HCT116 (cell line): ENCODE measurements at regions not wholly inside any gene's neighbourhood (a gene's known extent, or its start where the extent isn't known, plus 50 kb on each side); places are given as distances from the start of the nearest gene placed in this dataset.

Experiments used
- ATAC-seq: fragments of 200-7000 bp; cut with Tn5 transposase; 2 replicates; pipeline ENCODE4 v1.9.1; 2020; ENCODE audit warnings: mild to moderate bottlenecking, moderate library complexity
- BruUV-seq: library from RNA; stranded (reverse); fragments of 400-500 nt; replicated peaks from 2 replicates; lab custom pipeline; 2021; lab: Mats Ljungman, UMichigan
- CTCF ChIA-PET: fragments of 300-600 bp; sonication (Branson Sonifier 250); formaldehyde crosslinking; loops from one replicate; lab custom pipeline; 2021; ENCODE audit warnings: antibody characterized with exemption; lab: Charles Lee
- POLR2A ChIA-PET: fragments of 300-600, 350-600 bp; sonication (Branson Sonifier 250); formaldehyde crosslinking; loops from one replicate; lab custom pipeline; 2021; ENCODE audit warnings: antibody characterized with exemption; lab: Charles Lee
- RAD21 ChIA-PET, 2 experiments: fragments of 300-600 bp; sonication (Branson Sonifier 250); formaldehyde crosslinking; loops; one replicate each; lab custom pipeline; 2023; ENCODE audit warnings: low total read pairs in 2 of 2; ENCODE audit not compliant: uncharacterized antibody in 2 of 2, unreplicated experiment in 2 of 2, low non-redundant PET in 1 of 2; lab: Charles Lee
- DNase-seq: peaks from one replicate; pipeline ENCODE4 v3.0.0-alpha.2; 2010; ENCODE audit warnings: low read depth, low spot score
- H2AFZ ChIP-seq: fragments of 200-600 bp; shearing (Covaris generic), sonication (generic); 2 replicates; pipeline ENCODE4 v1.6.1; 2017; ENCODE audit warnings: low read depth, mixed run types, mixed read lengths, antibody characterized with exemption, low read length; ENCODE audit not compliant: poor library complexity, severe bottlenecking
- H3K27ac ChIP-seq: 2 replicates; pipeline ENCODE4 v1.5.1; 2012; ENCODE audit warnings: low read depth, low read length
- H3K27me3 ChIP-seq: fragments of 200-600 bp; sonication (generic); 2 replicates; pipeline ENCODE4 v1.6.1; 2016; ENCODE audit warnings: mixed run types, low read length, mixed read lengths; ENCODE audit not compliant: insufficient read depth
- H3K36me3 ChIP-seq, 2 experiments: fragments of 200-500 bp in 1 of 2; fragments of 200-600 bp in 1 of 2; sonication (Bioruptor generic) in 1 of 2; sonication (generic) in 1 of 2; 2 replicates each; pipeline versions ENCODE4 v1.5.1 to v1.6.1; 2014 to 2016; ENCODE audit warnings: low read length in 2 of 2, inconsistent platforms in 1 of 2, mixed read lengths in 1 of 2, mixed run types in 1 of 2; ENCODE audit not compliant: insufficient read depth in 2 of 2, control insufficient read depth in 1 of 2
- H3K4me1 ChIP-seq, 2 experiments: fragments of 200-600 bp in 1 of 2; sonication (generic) in 1 of 2; 2 replicates each; pipeline versions ENCODE4 v1.5.1 to v1.6.1; 2012 to 2017; ENCODE audit warnings: low read length in 2 of 2, inconsistent platforms in 1 of 2, mild to moderate bottlenecking in 1 of 2, mixed read lengths in 1 of 2, mixed run types in 1 of 2, moderate library complexity in 1 of 2; ENCODE audit not compliant: insufficient read depth in 2 of 2, control insufficient read depth in 1 of 2
- H3K4me2 ChIP-seq: fragments of 200-600 bp; sonication (generic); 2 replicates; pipeline ENCODE4 v1.6.1; 2017; ENCODE audit warnings: mixed run types, low read length, mixed read lengths
- H3K4me3 ChIP-seq, 2 experiments: fragments of 200-600 bp in 1 of 2; sonication (generic) in 1 of 2; replicated peaks in 1 of 2; 2 replicates each; pipeline ENCODE4 v1.5.1; 2011 to 2016; ENCODE audit warnings: low read length in 2 of 2, control low read depth in 1 of 2, low read depth in 1 of 2, mild to moderate bottlenecking in 1 of 2, mixed read lengths in 1 of 2, mixed run types in 1 of 2
- H3K79me2 ChIP-seq: fragments of 200-600 bp; sonication (generic); 2 replicates; pipeline ENCODE4 v1.6.1; 2017; ENCODE audit warnings: mild to moderate bottlenecking, mixed run types, low read length, moderate library complexity, mixed read lengths; ENCODE audit not compliant: insufficient read depth
- H3K9ac ChIP-seq: fragments of 200-600 bp; sonication (generic); 2 replicates; pipeline ENCODE4 v1.6.1; 2016; ENCODE audit warnings: low read length, mixed read lengths
- H3K9me2 ChIP-seq: fragments of 200-600 bp; sonication (generic), shearing (Covaris generic); 2 replicates; pipeline ENCODE4 v1.6.1; 2017; ENCODE audit warnings: mixed run types, mild to moderate bottlenecking, moderate library complexity; ENCODE audit not compliant: insufficient read depth
- H3K9me3 ChIP-seq, 2 experiments: fragments of 200-500 bp in 1 of 2; fragments of 200-600 bp in 1 of 2; sonication (Bioruptor generic) in 1 of 2; sonication (generic) in 1 of 2; 2 replicates each; pipeline ENCODE4 v1.6.1; 2014 to 2017; ENCODE audit warnings: low read length in 2 of 2, mixed read lengths in 2 of 2, inconsistent platforms in 1 of 2, low read depth in 1 of 2, mild to moderate bottlenecking in 1 of 2, mixed run types in 1 of 2, moderate library complexity in 1 of 2; ENCODE audit not compliant: control insufficient read depth in 1 of 2, insufficient read depth in 1 of 2
- H4K20me1 ChIP-seq: fragments of 200-600 bp; sonication (generic), shearing (Covaris generic); 2 replicates; pipeline ENCODE4 v1.6.1; 2017; ENCODE audit warnings: mixed run types, mild to moderate bottlenecking, moderate library complexity; ENCODE audit not compliant: insufficient read depth
- EGR1 ChIP-seq: IDR thresholded peaks from 2 replicates; pipeline ENCODE4 v1.6.1; 2012; ENCODE audit warnings: low read depth
- FOSL1 ChIP-seq: IDR thresholded peaks from 2 replicates; pipeline ENCODE4 v1.6.1; 2012; ENCODE audit warnings: low read depth
- MAX ChIP-seq: IDR thresholded peaks from 2 replicates; pipeline ENCODE4 v1.6.1; 2012
- SP1 ChIP-seq: IDR thresholded peaks from 2 replicates; pipeline ENCODE4 v1.6.1; 2012; ENCODE audit warnings: low read depth
- ZBTB33 ChIP-seq: IDR thresholded peaks from 2 replicates; pipeline ENCODE4 v1.6.1; 2011; ENCODE audit warnings: mild to moderate bottlenecking, low read length, moderate library complexity; ENCODE audit not compliant: insufficient replicate concordance; ENCODE audit errors: extremely low read depth
- intact Hi-C: fragments of 100-400 bp; cut with micrococcal nuclease; formaldehyde crosslinking; loops from 2 replicates; pipeline ENCODE4 v1.10.0; 2022
- TF ChIP-seq, protein P1 (sequence below), 3 experiments: fragments of 200-600 bp in 1 of 3; sonication (generic) in 1 of 3; IDR thresholded peaks in 2 of 3; conservative IDR thresholded peaks in 1 of 3; 2 replicates each; pipeline ENCODE4 v1.5.1; 2012 to 2017; ENCODE audit warnings: low read depth in 2 of 3, low read length in 2 of 3, antibody characterized with exemption in 1 of 3, borderline replicate concordance in 1 of 3, control low read depth in 1 of 3, mild to moderate bottlenecking in 1 of 3, mixed read lengths in 1 of 3, mixed run types in 1 of 3, moderate library complexity in 1 of 3; ENCODE audit not compliant: insufficient read depth in 1 of 3

GRCh38 chr12:113609692-113610469, 138.2 kb upstream of the LHX5 start (continued):
- TF ChIP-seq, protein P1, sequence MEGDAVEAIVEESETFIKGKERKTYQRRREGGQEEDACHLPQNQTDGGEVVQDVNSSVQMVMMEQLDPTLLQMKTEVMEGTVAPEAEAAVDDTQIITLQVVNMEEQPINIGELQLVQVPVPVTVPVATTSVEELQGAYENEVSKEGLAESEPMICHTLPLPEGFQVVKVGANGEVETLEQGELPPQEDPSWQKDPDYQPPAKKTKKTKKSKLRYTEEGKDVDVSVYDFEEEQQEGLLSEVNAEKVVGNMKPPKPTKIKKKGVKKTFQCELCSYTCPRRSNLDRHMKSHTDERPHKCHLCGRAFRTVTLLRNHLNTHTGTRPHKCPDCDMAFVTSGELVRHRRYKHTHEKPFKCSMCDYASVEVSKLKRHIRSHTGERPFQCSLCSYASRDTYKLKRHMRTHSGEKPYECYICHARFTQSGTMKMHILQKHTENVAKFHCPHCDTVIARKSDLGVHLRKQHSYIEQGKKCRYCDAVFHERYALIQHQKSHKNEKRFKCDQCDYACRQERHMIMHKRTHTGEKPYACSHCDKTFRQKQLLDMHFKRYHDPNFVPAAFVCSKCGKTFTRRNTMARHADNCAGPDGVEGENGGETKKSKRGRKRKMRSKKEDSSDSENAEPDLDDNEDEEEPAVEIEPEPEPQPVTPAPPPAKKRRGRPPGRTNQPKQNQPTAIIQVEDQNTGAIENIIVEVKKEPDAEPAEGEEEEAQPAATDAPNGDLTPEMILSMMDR (IDR thresholded peaks at IDR 0.05 in 2 of 3, conservative IDR thresholded peaks at IDR 0.05 in 1 of 3; ENCODE audit: borderline replicate concordance in 1 of 3, insufficient read depth in 1 of 3, low read depth in 2 of 3, low read length in 2 of 3) = no peak
- no peak for TF ChIP-seq ZBTB33
- no peak for TF ChIP-seq FOSL1

DNA sequence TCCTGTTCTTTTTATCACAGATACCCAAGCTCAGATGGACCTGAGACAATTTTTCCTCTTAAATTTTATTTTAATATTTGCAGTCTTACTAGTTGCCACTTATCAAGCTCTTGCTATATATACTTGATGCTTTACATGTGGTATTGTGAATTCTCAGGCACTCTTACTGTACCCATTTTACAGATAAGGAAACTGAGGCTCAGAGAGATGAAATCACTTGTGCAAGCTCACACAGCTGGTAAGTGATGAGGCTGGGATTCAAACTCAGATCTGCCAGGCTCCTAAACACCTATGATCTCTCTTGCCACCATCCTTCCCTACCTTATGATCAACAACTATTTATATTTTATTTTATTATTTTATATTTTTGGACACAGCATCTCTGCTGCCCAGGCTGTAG, 133.0 kb upstream of the LHX5 start:
- ATAC-seq (no peak), DNase-seq (no peak)
- Histone ChIP-seq H3K4me1 (no peaks in the 10 kb centered on the region), H3K9ac (no peak overlapping the region), H3K36me3 (no peaks in the 10 kb centered on the region), H3K79me2 (no peaks in the 10 kb centered on the region), H2AFZ (no peak overlapping the region), H3K4me3 (no peak overlapping the region), H4K20me1 (no peaks in the 10 kb centered on the region), H3K9me2 (no peaks in the 10 kb centered on the region), H3K4me2 (no peak overlapping the region), H3K27me3 (peaks cover 25% of the 10 kb centered on the region), H3K27ac (no peak overlapping the region), H3K9me3 (no peaks in the 10 kb centered on the region)
- ChIA-PET CTCF (no interaction called here), RAD21 (no interaction called here), POLR2A (no interaction called here)
- TF ChIP-seq, protein P1 (IDR thresholded peaks at IDR 0.05 in 2 of 3, conservative IDR thresholded peaks at IDR 0.05 in 1 of 3; ENCODE audit: borderline replicate concordance in 1 of 3, insufficient read depth in 1 of 3, low read depth in 2 of 3, low read length in 2 of 3) = no peak
- TF ChIP-seq EGR1 (no peak), SP1 (no peak), MAX (no peak)
- no TSS peak for BruUV-seq
- intact Hi-C loops = no loop called here
